WTC11 (cell line): ENCODE measurements at regions not wholly inside any gene's neighbourhood (a gene's known extent, or its start where the extent isn't known, plus 50 kb on each side); places are given as distances from the start of the nearest gene placed in this dataset.

ENCODE experiments used
- ATAC-seq: fragments of 200-7000 bp; cut with Tn5 transposase; 2 replicates; pipeline ENCODE4 v1.10.0; 2021; ENCODE audit warnings: mild to moderate bottlenecking, moderate library complexity
- CTCF ChIA-PET: fragments of 300-600 bp; sonication (Branson Sonifier 250); formaldehyde crosslinking; loops from one replicate; lab custom pipeline; 2021; ENCODE audit warnings: antibody characterized with exemption; lab: Charles Lee
- POLR2A ChIA-PET: fragments of 350-600 bp; sonication (Branson Sonifier 250); formaldehyde crosslinking; loops from one replicate; lab custom pipeline; 2021; ENCODE audit warnings: antibody characterized with exemption; lab: Charles Lee
- DNase-seq: peaks from one replicate; pipeline ENCODE4 v3.0.0; 2021; ENCODE audit warnings: low spot score
- H3K27ac Mint-ChIP-seq: 2 replicates; pipeline ENCODE4 v1.8.0; 2021; ENCODE audit warnings: mixed read lengths
- H3K27me3 Mint-ChIP-seq: 2 replicates; pipeline ENCODE4 v1.8.0; 2021; ENCODE audit warnings: low read depth, mild to moderate bottlenecking, moderate library complexity, mixed read lengths
- H3K36me3 Mint-ChIP-seq: 2 replicates; pipeline ENCODE4 v1.8.0; 2021; ENCODE audit warnings: mixed read lengths
- H3K4me1 Mint-ChIP-seq: 2 replicates; pipeline ENCODE4 v1.8.0; 2022; ENCODE audit warnings: mixed read lengths
- H3K4me3 Mint-ChIP-seq: 2 replicates; pipeline ENCODE4 v1.8.0; 2021; ENCODE audit warnings: mild to moderate bottlenecking, moderate library complexity, mixed read lengths
- H3K9me3 Mint-ChIP-seq: 2 replicates; pipeline ENCODE4 v1.8.0; 2021; ENCODE audit warnings: mixed read lengths
- EMX1 ChIP-seq: fragments of 250-450 bp; sonication (Bioruptor Pico); IDR thresholded peaks from 2 replicates; pipeline ENCODE4 v1.8.0; 2021; ENCODE audit warnings: mild to moderate bottlenecking
- NR2C2 ChIP-seq: sonication (generic); formaldehyde crosslinking; IDR thresholded peaks from 2 replicates; pipeline ENCODE4 v1.8.0; 2022; ENCODE audit warnings: mild to moderate bottlenecking, missing genetic modification reagents
- OVOL2 ChIP-seq: fragments of 250-450 bp; sonication (Bioruptor Pico); IDR thresholded peaks from 2 replicates; pipeline ENCODE4 v1.9.0; 2021; ENCODE audit warnings: mild to moderate bottlenecking, borderline replicate concordance
- SMAD3 ChIP-seq: sonication (generic); formaldehyde crosslinking; IDR thresholded peaks from 2 replicates; pipeline ENCODE4 v1.8.0; 2022; ENCODE audit warnings: missing genetic modification reagents, mild to moderate bottlenecking, borderline replicate concordance
- ZNF121 ChIP-seq: sonication (generic); formaldehyde crosslinking; IDR thresholded peaks from 2 replicates; pipeline ENCODE4 v1.8.0; 2023; ENCODE audit warnings: missing genetic modification reagents
- ZNF263 ChIP-seq: sonication (generic); formaldehyde crosslinking; IDR thresholded peaks from 2 replicates; pipeline ENCODE4 v1.8.1; 2022; ENCODE audit warnings: low read depth, mild to moderate bottlenecking, moderate library complexity, missing genetic modification reagents
- ZNF671 ChIP-seq: fragments of 250-450 bp; sonication (Bioruptor Pico); IDR thresholded peaks from 2 replicates; pipeline ENCODE4 v1.8.0; 2021; ENCODE audit warnings: mild to moderate bottlenecking
- TF ChIP-seq, protein P1 (sequence below): sonication (generic); formaldehyde crosslinking; IDR thresholded peaks from 2 replicates; pipeline ENCODE4 v1.8.1; 2022; ENCODE audit warnings: mild to moderate bottlenecking, missing genetic modification reagents, moderate library complexity, borderline replicate concordance
- TF ChIP-seq, protein P2 (sequence below): sonication (generic); formaldehyde crosslinking; IDR thresholded peaks from 2 replicates; pipeline ENCODE4 v1.8.0; 2023; ENCODE audit warnings: missing genetic modification reagents, mild to moderate bottlenecking, borderline replicate concordance
- TF ChIP-seq, protein P3 (sequence below): fragments of 200-600 bp; IDR thresholded peaks from 2 replicates; pipeline ENCODE4 v1.8.0; 2022; ENCODE audit warnings: antibody characterized with exemption
- TF ChIP-seq, protein P4 (sequence below): sonication (generic); formaldehyde crosslinking; IDR thresholded peaks from 2 replicates; pipeline ENCODE4 v1.8.0; 2022; ENCODE audit warnings: missing genetic modification reagents
- TF ChIP-seq, protein P5 (sequence below): fragments of 250-450 bp; sonication (Bioruptor Pico); IDR thresholded peaks from 2 replicates; pipeline ENCODE4 v1.9.0; 2021; ENCODE audit warnings: mild to moderate bottlenecking
- TF ChIP-seq, protein P6 (sequence below): fragments of 250-450 bp; sonication (Bioruptor Pico); IDR thresholded peaks from 2 replicates; pipeline ENCODE4 v2.1.2; 2022; ENCODE audit warnings: mild to moderate bottlenecking, moderate library complexity
- TF ChIP-seq, protein P7 (sequence below): sonication (generic); formaldehyde crosslinking; IDR thresholded peaks from 2 replicates; pipeline ENCODE4 v1.8.1; 2022; ENCODE audit warnings: missing genetic modification reagents, borderline replicate concordance

DNA sequence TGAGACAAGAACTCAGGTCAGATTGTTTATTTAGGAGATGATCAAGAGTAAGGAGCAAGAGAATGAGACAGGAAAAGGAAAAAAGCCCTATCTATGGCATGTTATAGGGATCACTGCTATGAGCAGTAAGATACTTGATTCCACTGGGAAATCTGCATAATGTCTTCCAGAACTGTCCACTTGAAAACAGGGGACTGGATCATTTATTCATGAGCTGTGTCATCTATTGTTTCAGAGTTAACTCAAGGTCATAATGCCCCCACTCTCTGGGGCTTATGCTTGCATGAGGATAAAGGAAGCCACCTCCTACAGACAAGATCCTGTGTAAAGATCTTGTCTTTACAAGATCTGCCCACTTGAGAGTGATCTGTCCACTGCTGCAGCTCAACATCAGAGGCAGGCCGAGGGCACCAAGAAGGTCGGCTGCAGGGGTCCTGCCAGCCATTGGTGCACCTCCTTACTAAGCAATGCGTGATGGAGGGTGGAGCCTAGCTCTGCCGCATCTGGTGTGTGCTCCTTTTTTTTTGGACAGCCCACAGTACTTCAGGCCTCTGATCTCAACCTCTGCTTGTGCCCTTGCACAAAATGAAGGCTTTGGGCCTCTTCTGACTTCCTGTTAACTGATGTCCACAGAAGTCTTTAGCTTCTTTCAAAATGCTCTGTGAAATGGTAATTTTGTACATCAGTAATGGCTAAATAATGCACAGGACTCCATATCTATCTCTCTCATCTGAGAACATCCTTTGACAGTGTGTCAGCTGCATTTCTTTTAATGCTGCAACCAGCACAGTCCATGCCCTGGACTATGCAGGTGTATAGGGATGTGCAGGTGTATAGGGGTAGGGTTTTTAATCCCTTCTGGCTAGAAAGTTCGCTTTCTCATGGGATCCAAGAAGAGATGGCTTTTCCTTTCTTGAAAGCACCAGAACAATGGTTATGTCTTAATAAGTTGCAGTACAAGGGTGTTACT is 95.9 kb upstream of the TRPC3 start (continued):
- TF ChIP-seq, protein P1, sequence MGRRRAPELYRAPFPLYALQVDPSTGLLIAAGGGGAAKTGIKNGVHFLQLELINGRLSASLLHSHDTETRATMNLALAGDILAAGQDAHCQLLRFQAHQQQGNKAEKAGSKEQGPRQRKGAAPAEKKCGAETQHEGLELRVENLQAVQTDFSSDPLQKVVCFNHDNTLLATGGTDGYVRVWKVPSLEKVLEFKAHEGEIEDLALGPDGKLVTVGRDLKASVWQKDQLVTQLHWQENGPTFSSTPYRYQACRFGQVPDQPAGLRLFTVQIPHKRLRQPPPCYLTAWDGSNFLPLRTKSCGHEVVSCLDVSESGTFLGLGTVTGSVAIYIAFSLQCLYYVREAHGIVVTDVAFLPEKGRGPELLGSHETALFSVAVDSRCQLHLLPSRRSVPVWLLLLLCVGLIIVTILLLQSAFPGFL = no peak
- TF ChIP-seq ZNF263 (CRISPR knock-in tag) = no peak
- TF ChIP-seq EMX1 (CRISPR knock-in tag) = no peak

DNA sequence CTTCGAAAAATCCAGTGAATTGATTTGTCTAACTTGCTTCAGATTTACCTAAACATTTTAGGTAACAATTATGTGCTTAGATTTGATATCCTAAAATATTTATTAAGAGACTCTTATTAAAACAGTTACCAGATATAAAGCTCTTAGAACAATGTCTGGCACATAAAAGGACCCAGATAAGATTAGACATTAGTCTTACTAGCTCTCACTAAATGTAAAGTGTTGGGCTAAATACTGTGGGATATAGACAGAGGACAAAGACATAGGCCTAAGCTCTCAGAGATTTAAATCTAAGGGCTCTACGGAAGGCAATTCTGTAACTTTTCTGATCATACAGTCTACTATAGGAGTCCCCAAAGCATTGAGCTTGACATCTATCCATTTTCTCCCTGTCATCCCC is 94.4 kb upstream of the TRPC3 start:
- DNase-seq = no peak
- no peaks in the 10 kb centered on the region for H3K36me3 Mint-ChIP-seq
- TF ChIP-seq, protein P2, sequence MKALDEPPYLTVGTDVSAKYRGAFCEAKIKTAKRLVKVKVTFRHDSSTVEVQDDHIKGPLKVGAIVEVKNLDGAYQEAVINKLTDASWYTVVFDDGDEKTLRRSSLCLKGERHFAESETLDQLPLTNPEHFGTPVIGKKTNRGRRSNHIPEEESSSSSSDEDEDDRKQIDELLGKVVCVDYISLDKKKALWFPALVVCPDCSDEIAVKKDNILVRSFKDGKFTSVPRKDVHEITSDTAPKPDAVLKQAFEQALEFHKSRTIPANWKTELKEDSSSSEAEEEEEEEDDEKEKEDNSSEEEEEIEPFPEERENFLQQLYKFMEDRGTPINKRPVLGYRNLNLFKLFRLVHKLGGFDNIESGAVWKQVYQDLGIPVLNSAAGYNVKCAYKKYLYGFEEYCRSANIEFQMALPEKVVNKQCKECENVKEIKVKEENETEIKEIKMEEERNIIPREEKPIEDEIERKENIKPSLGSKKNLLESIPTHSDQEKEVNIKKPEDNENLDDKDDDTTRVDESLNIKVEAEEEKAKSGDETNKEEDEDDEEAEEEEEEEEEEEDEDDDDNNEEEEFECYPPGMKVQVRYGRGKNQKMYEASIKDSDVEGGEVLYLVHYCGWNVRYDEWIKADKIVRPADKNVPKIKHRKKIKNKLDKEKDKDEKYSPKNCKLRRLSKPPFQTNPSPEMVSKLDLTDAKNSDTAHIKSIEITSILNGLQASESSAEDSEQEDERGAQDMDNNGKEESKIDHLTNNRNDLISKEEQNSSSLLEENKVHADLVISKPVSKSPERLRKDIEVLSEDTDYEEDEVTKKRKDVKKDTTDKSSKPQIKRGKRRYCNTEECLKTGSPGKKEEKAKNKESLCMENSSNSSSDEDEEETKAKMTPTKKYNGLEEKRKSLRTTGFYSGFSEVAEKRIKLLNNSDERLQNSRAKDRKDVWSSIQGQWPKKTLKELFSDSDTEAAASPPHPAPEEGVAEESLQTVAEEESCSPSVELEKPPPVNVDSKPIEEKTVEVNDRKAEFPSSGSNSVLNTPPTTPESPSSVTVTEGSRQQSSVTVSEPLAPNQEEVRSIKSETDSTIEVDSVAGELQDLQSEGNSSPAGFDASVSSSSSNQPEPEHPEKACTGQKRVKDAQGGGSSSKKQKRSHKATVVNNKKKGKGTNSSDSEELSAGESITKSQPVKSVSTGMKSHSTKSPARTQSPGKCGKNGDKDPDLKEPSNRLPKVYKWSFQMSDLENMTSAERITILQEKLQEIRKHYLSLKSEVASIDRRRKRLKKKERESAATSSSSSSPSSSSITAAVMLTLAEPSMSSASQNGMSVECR (CRISPR knock-in tag) = no peak
- TF ChIP-seq SMAD3 (CRISPR knock-in tag) (no peak), ZNF671 (no peak)
- TF ChIP-seq, protein P3, sequence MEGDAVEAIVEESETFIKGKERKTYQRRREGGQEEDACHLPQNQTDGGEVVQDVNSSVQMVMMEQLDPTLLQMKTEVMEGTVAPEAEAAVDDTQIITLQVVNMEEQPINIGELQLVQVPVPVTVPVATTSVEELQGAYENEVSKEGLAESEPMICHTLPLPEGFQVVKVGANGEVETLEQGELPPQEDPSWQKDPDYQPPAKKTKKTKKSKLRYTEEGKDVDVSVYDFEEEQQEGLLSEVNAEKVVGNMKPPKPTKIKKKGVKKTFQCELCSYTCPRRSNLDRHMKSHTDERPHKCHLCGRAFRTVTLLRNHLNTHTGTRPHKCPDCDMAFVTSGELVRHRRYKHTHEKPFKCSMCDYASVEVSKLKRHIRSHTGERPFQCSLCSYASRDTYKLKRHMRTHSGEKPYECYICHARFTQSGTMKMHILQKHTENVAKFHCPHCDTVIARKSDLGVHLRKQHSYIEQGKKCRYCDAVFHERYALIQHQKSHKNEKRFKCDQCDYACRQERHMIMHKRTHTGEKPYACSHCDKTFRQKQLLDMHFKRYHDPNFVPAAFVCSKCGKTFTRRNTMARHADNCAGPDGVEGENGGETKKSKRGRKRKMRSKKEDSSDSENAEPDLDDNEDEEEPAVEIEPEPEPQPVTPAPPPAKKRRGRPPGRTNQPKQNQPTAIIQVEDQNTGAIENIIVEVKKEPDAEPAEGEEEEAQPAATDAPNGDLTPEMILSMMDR = no peak
- TF ChIP-seq, protein P4, sequence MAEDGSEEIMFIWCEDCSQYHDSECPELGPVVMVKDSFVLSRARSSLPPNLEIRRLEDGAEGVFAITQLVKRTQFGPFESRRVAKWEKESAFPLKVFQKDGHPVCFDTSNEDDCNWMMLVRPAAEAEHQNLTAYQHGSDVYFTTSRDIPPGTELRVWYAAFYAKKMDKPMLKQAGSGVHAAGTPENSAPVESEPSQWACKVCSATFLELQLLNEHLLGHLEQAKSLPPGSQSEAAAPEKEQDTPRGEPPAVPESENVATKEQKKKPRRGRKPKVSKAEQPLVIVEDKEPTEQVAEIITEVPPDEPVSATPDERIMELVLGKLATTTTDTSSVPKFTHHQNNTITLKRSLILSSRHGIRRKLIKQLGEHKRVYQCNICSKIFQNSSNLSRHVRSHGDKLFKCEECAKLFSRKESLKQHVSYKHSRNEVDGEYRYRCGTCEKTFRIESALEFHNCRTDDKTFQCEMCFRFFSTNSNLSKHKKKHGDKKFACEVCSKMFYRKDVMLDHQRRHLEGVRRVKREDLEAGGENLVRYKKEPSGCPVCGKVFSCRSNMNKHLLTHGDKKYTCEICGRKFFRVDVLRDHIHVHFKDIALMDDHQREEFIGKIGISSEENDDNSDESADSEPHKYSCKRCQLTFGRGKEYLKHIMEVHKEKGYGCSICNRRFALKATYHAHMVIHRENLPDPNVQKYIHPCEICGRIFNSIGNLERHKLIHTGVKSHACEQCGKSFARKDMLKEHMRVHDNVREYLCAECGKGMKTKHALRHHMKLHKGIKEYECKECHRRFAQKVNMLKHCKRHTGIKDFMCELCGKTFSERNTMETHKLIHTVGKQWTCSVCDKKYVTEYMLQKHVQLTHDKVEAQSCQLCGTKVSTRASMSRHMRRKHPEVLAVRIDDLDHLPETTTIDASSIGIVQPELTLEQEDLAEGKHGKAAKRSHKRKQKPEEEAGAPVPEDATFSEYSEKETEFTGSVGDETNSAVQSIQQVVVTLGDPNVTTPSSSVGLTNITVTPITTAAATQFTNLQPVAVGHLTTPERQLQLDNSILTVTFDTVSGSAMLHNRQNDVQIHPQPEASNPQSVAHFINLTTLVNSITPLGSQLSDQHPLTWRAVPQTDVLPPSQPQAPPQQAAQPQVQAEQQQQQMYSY (CRISPR knock-in tag) = no peak
- TF ChIP-seq, all 79 proteins: peak for 0
- Mint-ChIP-seq H3K9me3 (peaks cover 3% of the 10 kb centered on the region; the same call in 1 of the 2 replicates), H3K4me3 (no peak overlapping the region), H3K27ac (no peak overlapping the region), H3K27me3 (no peaks in the 10 kb centered on the region), H3K4me1 (peaks cover 9% of the 10 kb centered on the region)
- ATAC-seq = no peak
- CTCF ChIA-PET = no interaction called here
- POLR2A ChIA-PET = no interaction called here

DNA sequence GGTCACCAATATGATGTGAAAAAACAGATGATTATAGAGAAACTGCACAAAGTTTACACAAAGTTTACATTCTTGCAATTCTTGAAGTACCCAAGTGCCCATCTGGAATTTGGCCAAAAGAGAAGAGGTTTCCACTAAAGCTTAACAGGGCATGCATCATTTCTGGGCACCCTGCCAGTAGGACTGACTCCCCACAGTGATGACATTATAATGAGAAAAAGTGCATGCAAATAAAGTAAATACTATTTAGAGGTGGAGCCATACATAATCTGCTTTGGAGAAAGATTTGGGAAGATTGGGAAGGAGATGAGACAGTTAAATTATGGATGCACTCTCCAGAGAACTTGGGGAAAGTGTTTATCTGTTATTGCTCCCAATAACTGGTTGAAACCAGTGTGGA is 93.7 kb upstream of the TRPC3 start:
- Mint-ChIP-seq H3K9me3 (peaks cover 3% of the 10 kb centered on the region; the same call in 1 of the 2 replicates), H3K36me3 (no peaks in the 10 kb centered on the region), H3K27me3 (no peaks in the 10 kb centered on the region), H3K27ac (no peak overlapping the region), H3K4me3 (no peak overlapping the region), H3K4me1 (peaks cover 9% of the 10 kb centered on the region)
- no peak; the same call in 1 of the 2 replicates for ATAC-seq
- ChIA-PET POLR2A (no interaction called here), CTCF (no interaction called here)
- DNase-seq = no peak
- TF ChIP-seq, protein P5, sequence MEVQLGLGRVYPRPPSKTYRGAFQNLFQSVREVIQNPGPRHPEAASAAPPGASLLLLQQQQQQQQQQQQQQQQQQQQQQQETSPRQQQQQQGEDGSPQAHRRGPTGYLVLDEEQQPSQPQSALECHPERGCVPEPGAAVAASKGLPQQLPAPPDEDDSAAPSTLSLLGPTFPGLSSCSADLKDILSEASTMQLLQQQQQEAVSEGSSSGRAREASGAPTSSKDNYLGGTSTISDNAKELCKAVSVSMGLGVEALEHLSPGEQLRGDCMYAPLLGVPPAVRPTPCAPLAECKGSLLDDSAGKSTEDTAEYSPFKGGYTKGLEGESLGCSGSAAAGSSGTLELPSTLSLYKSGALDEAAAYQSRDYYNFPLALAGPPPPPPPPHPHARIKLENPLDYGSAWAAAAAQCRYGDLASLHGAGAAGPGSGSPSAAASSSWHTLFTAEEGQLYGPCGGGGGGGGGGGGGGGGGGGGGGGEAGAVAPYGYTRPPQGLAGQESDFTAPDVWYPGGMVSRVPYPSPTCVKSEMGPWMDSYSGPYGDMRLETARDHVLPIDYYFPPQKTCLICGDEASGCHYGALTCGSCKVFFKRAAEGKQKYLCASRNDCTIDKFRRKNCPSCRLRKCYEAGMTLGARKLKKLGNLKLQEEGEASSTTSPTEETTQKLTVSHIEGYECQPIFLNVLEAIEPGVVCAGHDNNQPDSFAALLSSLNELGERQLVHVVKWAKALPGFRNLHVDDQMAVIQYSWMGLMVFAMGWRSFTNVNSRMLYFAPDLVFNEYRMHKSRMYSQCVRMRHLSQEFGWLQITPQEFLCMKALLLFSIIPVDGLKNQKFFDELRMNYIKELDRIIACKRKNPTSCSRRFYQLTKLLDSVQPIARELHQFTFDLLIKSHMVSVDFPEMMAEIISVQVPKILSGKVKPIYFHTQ = no peak
- TF ChIP-seq, protein P6, sequence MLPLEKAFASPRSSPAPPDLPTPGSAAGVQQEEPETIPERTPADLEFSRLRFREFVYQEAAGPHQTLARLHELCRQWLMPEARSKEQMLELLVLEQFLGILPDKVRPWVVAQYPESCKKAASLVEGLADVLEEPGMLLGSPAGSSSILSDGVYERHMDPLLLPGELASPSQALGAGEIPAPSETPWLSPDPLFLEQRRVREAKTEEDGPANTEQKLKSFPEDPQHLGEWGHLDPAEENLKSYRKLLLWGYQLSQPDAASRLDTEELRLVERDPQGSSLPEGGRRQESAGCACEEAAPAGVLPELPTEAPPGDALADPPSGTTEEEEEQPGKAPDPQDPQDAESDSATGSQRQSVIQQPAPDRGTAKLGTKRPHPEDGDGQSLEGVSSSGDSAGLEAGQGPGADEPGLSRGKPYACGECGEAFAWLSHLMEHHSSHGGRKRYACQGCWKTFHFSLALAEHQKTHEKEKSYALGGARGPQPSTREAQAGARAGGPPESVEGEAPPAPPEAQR (CRISPR knock-in tag) = no peak
- TF ChIP-seq OVOL2 (no peak), ZNF121 (CRISPR knock-in tag) (no peak), NR2C2 (CRISPR knock-in tag) (no peak)
- TF ChIP-seq, protein P7, sequence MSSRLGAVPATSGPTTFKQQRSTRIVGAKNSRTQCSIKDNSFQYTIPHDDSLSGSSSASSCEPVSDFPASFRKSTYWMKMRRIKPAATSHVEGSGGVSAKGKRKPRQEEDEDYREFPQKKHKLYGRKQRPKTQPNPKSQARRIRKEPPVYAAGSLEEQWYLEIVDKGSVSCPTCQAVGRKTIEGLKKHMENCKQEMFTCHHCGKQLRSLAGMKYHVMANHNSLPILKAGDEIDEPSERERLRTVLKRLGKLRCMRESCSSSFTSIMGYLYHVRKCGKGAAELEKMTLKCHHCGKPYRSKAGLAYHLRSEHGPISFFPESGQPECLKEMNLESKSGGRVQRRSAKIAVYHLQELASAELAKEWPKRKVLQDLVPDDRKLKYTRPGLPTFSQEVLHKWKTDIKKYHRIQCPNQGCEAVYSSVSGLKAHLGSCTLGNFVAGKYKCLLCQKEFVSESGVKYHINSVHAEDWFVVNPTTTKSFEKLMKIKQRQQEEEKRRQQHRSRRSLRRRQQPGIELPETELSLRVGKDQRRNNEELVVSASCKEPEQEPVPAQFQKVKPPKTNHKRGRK (CRISPR knock-in tag) = no peak
